Osteoblast (primary cell): ENCODE measurements at regions not wholly inside any gene's neighbourhood (a gene's known extent, or its start where the extent isn't known, plus 50 kb on each side); places are given as distances from the start of the nearest gene placed in this dataset.

Experiments
- DNase-seq: peaks from one replicate; pipeline ENCODE4 v3.0.0; 2011; ENCODE audit warnings: low spot score, mixed read lengths; ENCODE audit not compliant: insufficient read length; ENCODE audit errors: missing footprints
- H2AFZ ChIP-seq: 2 replicates; pipeline ENCODE4 v1.6.0; 2011; ENCODE audit warnings: mild to moderate bottlenecking, low read length
- H3K27ac ChIP-seq: 2 replicates; pipeline ENCODE4 v1.5.1; 2011; ENCODE audit warnings: mild to moderate bottlenecking, low read depth, low read length, moderate library complexity
- H3K27me3 ChIP-seq: 2 replicates; pipeline ENCODE4 v1.6.0; 2012; ENCODE audit warnings: mild to moderate bottlenecking, control low read depth, inconsistent platforms, low read length, moderate library complexity; ENCODE audit not compliant: insufficient read depth
- H3K36me3 ChIP-seq: 2 replicates; pipeline ENCODE4 v1.5.1; 2011; ENCODE audit warnings: mild to moderate bottlenecking, low read length, control low read depth, moderate library complexity; ENCODE audit not compliant: insufficient read depth
- H3K4me1 ChIP-seq: 2 replicates; pipeline ENCODE4 v1.5.1; 2011; ENCODE audit warnings: mild to moderate bottlenecking, low read length, control low read depth, moderate library complexity; ENCODE audit not compliant: insufficient read depth
- H3K4me2 ChIP-seq: 2 replicates; pipeline ENCODE4 v1.6.0; 2011; ENCODE audit warnings: mild to moderate bottlenecking, low read length; ENCODE audit not compliant: insufficient read depth
- H3K4me3 ChIP-seq: fragments of 200-600 bp; sonication (generic); 3 replicates; pipeline ENCODE4 v1.5.1; 2012; ENCODE audit warnings: mild to moderate bottlenecking, low read length, inconsistent platforms; ENCODE audit not compliant: insufficient read depth
- H3K79me2 ChIP-seq: 2 replicates; pipeline ENCODE4 v1.6.0; 2012; ENCODE audit warnings: mild to moderate bottlenecking, low read length, control low read depth, inconsistent platforms; ENCODE audit not compliant: insufficient read depth
- H3K9me3 ChIP-seq: 2 replicates; pipeline ENCODE4 v1.5.1; 2011; ENCODE audit warnings: low read depth, low read length, control low read depth
- H4K20me1 ChIP-seq: 2 replicates; pipeline ENCODE4 v1.6.0; 2012; ENCODE audit warnings: mild to moderate bottlenecking, low read length, control low read depth; ENCODE audit not compliant: insufficient read depth
- CTCF ChIP-seq: IDR thresholded peaks from 2 replicates; pipeline ENCODE4 v1.5.1; 2011; ENCODE audit warnings: mild to moderate bottlenecking, low read depth, low read length, moderate library complexity; ENCODE audit errors: extremely low read depth

- H3K36me3 ChIP-seq = no peaks in the 10 kb centered on the region
- no peaks in the 10 kb centered on the region for H3K79me2 ChIP-seq
- H3K4me1 ChIP-seq = peaks cover 6% of the 10 kb centered on the region
- H3K4me3 ChIP-seq = no peak overlapping the region
- H4K20me1 ChIP-seq = no peaks in the 10 kb centered on the region
- no peaks in the 10 kb centered on the region for H3K27me3 ChIP-seq
- no peak for TF ChIP-seq CTCF
- H3K4me2 ChIP-seq = no peak overlapping the region
- no peak overlapping the region for H3K27ac ChIP-seq
- no peaks in the 10 kb centered on the region for H3K9me3 ChIP-seq
- H2AFZ ChIP-seq = no peak overlapping the region
- DNase-seq = no peak
These were observed 293.6 kb upstream of the ZNF32 start for GRCh38 chr10:43942096-43942850.

GRCh38 chr10:43940898-43941837 is 292.5 kb upstream of the ZNF32 start:
- DNase-seq = no peak
- H3K27me3 ChIP-seq = no peaks in the 10 kb centered on the region
- no peak overlapping the region for H3K27ac ChIP-seq
- no peak for TF ChIP-seq CTCF
- no peaks in the 10 kb centered on the region for H3K36me3 ChIP-seq
- no peaks in the 10 kb centered on the region for H4K20me1 ChIP-seq
- no peaks in the 10 kb centered on the region for H3K79me2 ChIP-seq
- no peaks in the 10 kb centered on the region for H3K9me3 ChIP-seq
- peaks cover 6% of the 10 kb centered on the region for H3K4me1 ChIP-seq
- no peak overlapping the region for H2AFZ ChIP-seq
- H3K4me2 ChIP-seq = no peak overlapping the region
- no peak overlapping the region for H3K4me3 ChIP-seq

GRCh38 chr10:43939939-43940820 is 291.5 kb upstream of the ZNF32 start:
- no peaks in the 10 kb centered on the region for H3K36me3 ChIP-seq
- H3K4me2 ChIP-seq = no peak overlapping the region
- peaks cover 2% of the 10 kb centered on the region for H3K9me3 ChIP-seq
- no peaks in the 10 kb centered on the region for H3K27me3 ChIP-seq
- TF ChIP-seq CTCF = no peak
- DNase-seq = no peak
- no peaks in the 10 kb centered on the region for H3K79me2 ChIP-seq
- H2AFZ ChIP-seq = peak overlapping the region; percentile 1
- no peak overlapping the region for H3K4me3 ChIP-seq
- H4K20me1 ChIP-seq = no peaks in the 10 kb centered on the region
- no peak overlapping the region for H3K27ac ChIP-seq
- H3K4me1 ChIP-seq = peaks cover 2% of the 10 kb centered on the region
